AG04450 (cell line): ENCODE measurements at regions not wholly inside any gene's neighbourhood (a gene's known extent, or its start where the extent isn't known, plus 50 kb on each side); places are given as distances from the start of the nearest gene placed in this dataset.

Source experiments
- CTCF ChIA-PET: fragments of 300-600, 350-600 bp; formaldehyde crosslinking; extraction: SDS; loops from one replicate; lab custom pipeline; 2022; ENCODE audit warnings: antibody characterized with exemption, inconsistent platforms; lab: Charles Lee
- POLR2A ChIA-PET: fragments of 350-600 bp; formaldehyde crosslinking; extraction: SDS; loops from one replicate; lab custom pipeline; 2021; ENCODE audit warnings: antibody characterized with exemption, inconsistent platforms; lab: Yijun Ruan, JAX
- DNase-seq: peaks from one replicate; pipeline ENCODE4 v3.0.0-alpha.2; 2011; ENCODE audit warnings: low read depth, low spot score
- H3K27ac ChIP-seq: one replicate; pipeline ENCODE4 v1.5.1; 2012; ENCODE audit warnings: low read depth, low read length, control low read depth
- H3K27me3 ChIP-seq: one replicate; pipeline ENCODE4 v1.6.0; 2012; ENCODE audit warnings: low read length; ENCODE audit not compliant: control insufficient read depth, insufficient read depth
- H3K4me3 ChIP-seq: 2 replicates; pipeline ENCODE4 v1.5.1; 2011; ENCODE audit warnings: mild to moderate bottlenecking, low read depth, low read length, control low read depth
- H3K9me3 ChIP-seq: 2 replicates; pipeline ENCODE4 v1.5.1; 2012; ENCODE audit warnings: low read length; ENCODE audit not compliant: control insufficient read depth, insufficient read depth
- TF ChIP-seq, protein P1 (sequence below): IDR thresholded peaks from 2 replicates; pipeline ENCODE4 v1.5.1; 2011; ENCODE audit warnings: low read depth, low read length, control low read depth, inconsistent platforms

DNA sequence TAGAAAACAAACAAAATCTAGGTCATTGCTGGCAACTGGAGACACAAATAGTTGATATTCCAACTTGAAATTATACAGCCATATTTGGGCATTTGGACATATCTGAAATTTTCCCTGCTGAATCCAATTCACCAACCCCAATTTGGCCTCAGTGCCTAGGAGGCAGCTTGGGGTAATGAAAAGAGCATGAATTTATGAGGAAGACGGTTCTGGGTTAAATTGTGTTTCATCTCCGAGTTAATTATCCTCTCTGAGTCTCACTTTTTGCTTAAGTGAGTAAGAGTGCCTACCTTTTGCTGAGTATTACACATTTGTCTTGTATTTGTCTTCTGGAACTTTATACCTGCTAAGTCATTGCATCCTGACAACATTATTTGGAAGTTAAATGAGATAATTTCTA lies 1906.8 kb upstream of the PIK3C3 start:
- H3K27ac ChIP-seq = no peak overlapping the region

DNA sequence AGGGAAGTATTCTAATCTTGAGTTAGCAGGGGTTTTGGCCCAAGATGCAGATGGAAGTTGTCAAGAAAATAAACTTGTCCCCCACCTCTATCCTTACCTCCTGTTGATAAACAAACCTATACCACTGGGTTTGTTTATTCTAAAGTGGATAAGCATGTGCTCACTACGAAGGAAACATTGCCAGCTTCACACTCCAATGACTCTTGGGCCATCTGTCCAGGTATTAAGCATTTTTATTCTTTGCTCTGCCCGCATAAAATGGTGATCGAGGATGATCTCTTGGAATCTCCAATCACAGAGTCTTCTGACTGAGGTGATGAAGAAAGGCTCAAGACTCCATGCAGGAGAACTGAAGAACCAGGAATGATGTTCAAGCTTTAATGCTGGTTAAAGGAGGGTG lies 1908.4 kb upstream of the PIK3C3 start:
- H3K27ac ChIP-seq = no peak overlapping the region
- H3K27me3 ChIP-seq = no peaks in the 10 kb centered on the region
- H3K9me3 ChIP-seq = no peaks in the 10 kb centered on the region
- no peak overlapping the region for H3K4me3 ChIP-seq
- DNase-seq = no peak
- ChIA-PET CTCF (no interaction called here), POLR2A (no interaction called here)
- TF ChIP-seq, protein P1, sequence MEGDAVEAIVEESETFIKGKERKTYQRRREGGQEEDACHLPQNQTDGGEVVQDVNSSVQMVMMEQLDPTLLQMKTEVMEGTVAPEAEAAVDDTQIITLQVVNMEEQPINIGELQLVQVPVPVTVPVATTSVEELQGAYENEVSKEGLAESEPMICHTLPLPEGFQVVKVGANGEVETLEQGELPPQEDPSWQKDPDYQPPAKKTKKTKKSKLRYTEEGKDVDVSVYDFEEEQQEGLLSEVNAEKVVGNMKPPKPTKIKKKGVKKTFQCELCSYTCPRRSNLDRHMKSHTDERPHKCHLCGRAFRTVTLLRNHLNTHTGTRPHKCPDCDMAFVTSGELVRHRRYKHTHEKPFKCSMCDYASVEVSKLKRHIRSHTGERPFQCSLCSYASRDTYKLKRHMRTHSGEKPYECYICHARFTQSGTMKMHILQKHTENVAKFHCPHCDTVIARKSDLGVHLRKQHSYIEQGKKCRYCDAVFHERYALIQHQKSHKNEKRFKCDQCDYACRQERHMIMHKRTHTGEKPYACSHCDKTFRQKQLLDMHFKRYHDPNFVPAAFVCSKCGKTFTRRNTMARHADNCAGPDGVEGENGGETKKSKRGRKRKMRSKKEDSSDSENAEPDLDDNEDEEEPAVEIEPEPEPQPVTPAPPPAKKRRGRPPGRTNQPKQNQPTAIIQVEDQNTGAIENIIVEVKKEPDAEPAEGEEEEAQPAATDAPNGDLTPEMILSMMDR = no peak

More for the DNA sequence above, 1906.8 kb upstream of the PIK3C3 start:
- DNase-seq = no peak
- H3K4me3 ChIP-seq = no peak overlapping the region
- TF ChIP-seq, protein P1 = no peak
- ChIA-PET POLR2A (no interaction called here), CTCF (no interaction called here)
- H3K27me3 ChIP-seq = no peaks in the 10 kb centered on the region
- H3K9me3 ChIP-seq = no peaks in the 10 kb centered on the region

DNA sequence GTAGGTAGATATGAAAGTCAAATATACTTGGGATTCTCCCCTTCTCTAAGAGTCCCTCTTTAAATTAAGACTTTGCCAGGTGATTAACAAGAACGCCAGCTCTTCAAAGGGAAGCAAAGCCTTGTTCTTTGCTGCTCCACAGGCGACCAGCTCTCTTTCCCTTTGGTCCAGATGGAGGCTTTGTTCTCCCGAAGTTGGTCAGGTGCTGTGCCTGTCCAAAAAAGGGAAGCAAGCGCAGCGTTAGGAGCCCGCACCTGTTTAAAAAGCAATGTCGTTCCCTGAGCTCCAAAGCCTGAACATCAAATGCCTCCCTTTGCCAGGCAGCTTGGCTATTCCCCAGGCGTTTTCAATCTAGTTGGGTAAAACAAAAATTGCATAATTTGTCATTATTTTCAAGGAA lies 1913.1 kb upstream of the PIK3C3 start:
- ChIA-PET CTCF (interaction anchor here (0.6 kb wide), 1 partner anchor 562 kb away, joined by 3 read pairs; no protein-coding TSS in a partner anchor), POLR2A (no interaction called here)
- TF ChIP-seq, protein P1 = no peak
- no peak overlapping the region for H3K4me3 ChIP-seq
- H3K27ac ChIP-seq = no peak overlapping the region
- no peaks in the 10 kb centered on the region for H3K9me3 ChIP-seq
- DNase-seq = no peak
- H3K27me3 ChIP-seq = no peaks in the 10 kb centered on the region

DNA sequence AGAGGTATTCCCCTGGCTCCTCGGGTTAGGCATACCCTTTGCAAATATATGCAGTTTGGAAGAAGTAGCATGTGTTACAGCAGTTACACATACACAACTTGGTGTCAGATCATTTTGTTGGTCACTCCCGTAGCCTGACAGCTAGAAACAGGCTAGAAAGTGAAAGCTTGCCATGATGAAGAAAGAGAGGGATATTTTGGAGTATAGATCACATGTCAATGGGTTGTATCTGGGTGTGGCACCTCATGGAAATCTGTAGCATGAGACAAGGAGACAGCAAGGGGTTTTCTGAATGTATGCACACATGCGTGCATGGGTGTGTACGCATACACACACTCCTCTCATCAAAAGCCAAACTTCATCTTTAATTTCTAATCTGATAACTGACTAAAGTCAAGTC lies 1914.5 kb upstream of the PIK3C3 start:
- no peaks in the 10 kb centered on the region for H3K27me3 ChIP-seq
- H3K27ac ChIP-seq = no peak overlapping the region
- CTCF ChIA-PET = no interaction called here
- DNase-seq = no peak
- H3K4me3 ChIP-seq = no peak overlapping the region
- TF ChIP-seq, protein P1 = no peak
- POLR2A ChIA-PET = no interaction called here
- H3K9me3 ChIP-seq = no peaks in the 10 kb centered on the region

DNA sequence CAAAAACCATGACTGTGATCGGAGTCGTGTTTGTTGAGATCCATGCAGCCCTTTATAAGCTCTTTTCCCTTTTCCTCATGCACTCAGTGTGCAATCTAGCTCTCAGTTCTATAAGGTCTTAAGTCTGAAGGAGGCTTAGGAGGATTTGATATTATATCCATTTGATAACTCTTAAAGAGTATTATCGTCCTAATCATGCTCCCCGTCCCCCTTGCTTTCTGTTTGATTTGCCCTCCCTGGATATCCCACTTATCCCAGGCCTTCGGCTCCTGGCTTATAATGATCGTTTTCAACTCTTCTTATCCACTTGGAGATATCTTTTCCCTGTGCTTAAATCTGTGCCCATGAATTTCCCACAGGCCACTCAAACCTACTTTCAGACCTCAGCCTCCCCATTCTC lies 1917.7 kb upstream of the PIK3C3 start:
- no peak overlapping the region for H3K27ac ChIP-seq
- H3K27me3 ChIP-seq = no peaks in the 10 kb centered on the region
- DNase-seq = no peak
- ChIA-PET POLR2A (no interaction called here), CTCF (no interaction called here)
- TF ChIP-seq, protein P1 = no peak
- no peak overlapping the region for H3K4me3 ChIP-seq
- no peaks in the 10 kb centered on the region for H3K9me3 ChIP-seq
